Heart left ventricle (tissue), 16 donors: ENCODE measurements at regions not wholly inside any gene's neighbourhood (a gene's known extent, or its start where the extent isn't known, plus 50 kb on each side); places are given as distances from the start of the nearest gene placed in this dataset.

Experiments used
- ATAC-seq, 4 donors: fragments of 200-7000 bp; cut with Tn5 transposase; one replicate each; pipeline ENCODE4 v1.9.1; 2020 to 2022; ENCODE audit warnings: moderate library complexity in 4 of 4, mild to moderate bottlenecking in 3 of 4, moderate number of reproducible peaks in 1 of 4
- DNase-seq, 5 donors: peaks; one replicate each; pipeline ENCODE4 v3.0.0-alpha.2; 2020
- H3K27ac ChIP-seq, 12 donors: fragments of 200-600 bp; sonication (generic) in 4 of 12; one replicate each; pipeline versions ENCODE4 v1.5.0 to v1.8.0; 2016 to 2022; ENCODE audit warnings: mild to moderate bottlenecking in 2 of 12
- H3K27me3 ChIP-seq, 9 donors: fragments of 200-600 bp; sonication (generic) in 2 of 9; one replicate each; pipeline versions ENCODE4 v1.5.1 to v1.8.0; 2016 to 2022; ENCODE audit warnings: mild to moderate bottlenecking in 3 of 9
- H3K36me3 ChIP-seq, 9 donors: fragments of 200-600 bp; sonication (generic) in 2 of 9; one replicate each; pipeline versions ENCODE4 v1.5.0 to v1.8.0; 2018 to 2022; ENCODE audit warnings: mild to moderate bottlenecking in 2 of 9
- H3K4me1 ChIP-seq, 12 donors: fragments of 200-600 bp; sonication (generic) in 4 of 12; one replicate each; pipeline versions ENCODE4 v1.5.0 to v1.8.0; 2016 to 2022; ENCODE audit warnings: mild to moderate bottlenecking in 3 of 12
- H3K4me3 ChIP-seq, 12 donors: fragments of 200-600 bp; sonication (generic) in 4 of 12; one replicate each; pipeline versions ENCODE4 v1.5.0 to v1.8.0; 2017 to 2022; ENCODE audit warnings: mild to moderate bottlenecking in 9 of 12, moderate library complexity in 4 of 12
- H3K9me3 ChIP-seq, 12 donors: fragments of 200-600 bp; sonication (generic) in 4 of 12; one replicate each; pipeline versions ENCODE4 v1.5.0 to v1.8.0; 2016 to 2022; ENCODE audit warnings: mild to moderate bottlenecking in 1 of 12
- POLR2A ChIP-seq, 2 donors: fragments of 450-650 bp; IDR thresholded peaks; one replicate each; pipeline ENCODE4 v1.6.1; 2017; ENCODE audit warnings: antibody characterized with exemption in 2 of 2, mild to moderate bottlenecking in 2 of 2, moderate library complexity in 2 of 2
- WGBS, 4 donors: extraction: QIAGEN DNeasy Blood & Tissue Kit in 2 of 4; methylation state at CpG; one replicate each; pipeline versions ENCODE4 v1.1.5 to v1.1.7; 2013 to 2018; 5-methylcytosine and 5-hydroxymethylcytosine counted together
- intact Hi-C, 10 donors: fragments of 100-400 bp; cut with DNase I; formaldehyde crosslinking; loops; one replicate each; pipeline versions ENCODE4 v1.11.1 to v1.14.2; 2022
- TF ChIP-seq, protein P1 (sequence below), 12 donors: fragments of 200-600 bp; sonication (generic) in 4 of 12; IDR thresholded peaks; one replicate each; pipeline versions ENCODE4 v1.5.0 to v1.8.0; 2018 to 2022; ENCODE audit warnings: antibody characterized with exemption in 12 of 12, mild to moderate bottlenecking in 5 of 12
- donor health status: ischemic (EF 13 %, LVEDD 7.1; RV severe dilation, severe dysfunction).
- donor health status: healthy with polysubstance abuse.
- donor health status: DM: no; HTN: yes; CAD: no.
- donor health status: DM: no; HTN: no; CAD: no.
- donor health status: ischemic (EF 25% LVEDD 6.9; RV normal size, moderate dysfunction).
- donor health status: ischemic (EF 25% LVEDD 5.7; RV mildly dilated, moderate dysfunction).
- donor health status: healthy.
- donor health status: DM: yes; HTN: yes; CAD: no.
- donor health status: ischemic (EF 35%, LVEDD 5.7; RV mildly dilated, moderate dysfunction).
- donor health status: nonischemic (EF 11% LVEDD 7.7; RV severe dilation, severe dysfunction).
- donor health status: DM: yes; HTN: yes; CAD: no.
- donor health status: PGD.
- donor health status: ischemic (EF 29% LVEDD 5.4; RV normal size, mild dysfunction).
- donor health status: nonischemic (EF 23%, LVEDD 6.1; RV moderate dilation, normal function).

DNA sequence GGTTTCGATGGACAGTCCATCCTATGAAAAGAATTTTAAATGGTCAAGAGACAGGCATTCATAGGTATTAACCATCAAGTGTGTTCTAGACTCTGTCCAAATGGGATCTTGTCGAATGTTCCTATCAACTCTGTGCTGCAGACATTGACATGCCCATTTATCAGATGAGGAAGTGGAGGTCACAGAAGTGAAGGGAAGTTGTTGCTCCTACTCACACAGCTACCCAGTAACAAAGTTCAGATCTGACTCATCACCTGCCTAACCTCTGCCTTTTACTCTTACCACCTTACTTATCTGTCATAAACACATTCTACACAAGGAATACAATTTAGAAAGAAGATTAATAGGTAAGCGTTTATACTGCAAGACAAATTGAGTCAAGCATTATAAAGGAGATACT, 426.2 kb upstream of the BRINP1 start:
- intact Hi-C loops, result no loop called here
- Histone ChIP-seq H3K9me3 (peaks cover 0 to 4% (median 0%) of the 10 kb centered on the region in 12 donors), H3K4me3 (no peak overlapping the region), H3K27me3 (no peaks in the 10 kb centered on the region), H3K36me3 (no peaks in the 10 kb centered on the region), H3K27ac (no peak overlapping the region), H3K4me1 (peaks cover 0 to 7% (median 0%) of the 10 kb centered on the region in 12 donors)
- DNase-seq (no peak), ATAC-seq (no peak)
- 81 to 92% (median 83%) methylated on average over 3 of the region's 3 CpGs for WGBS, 4 donors
- no peak for TF ChIP-seq POLR2A (IDR thresholded peaks at IDR 0.05)
- TF ChIP-seq, protein P1, sequence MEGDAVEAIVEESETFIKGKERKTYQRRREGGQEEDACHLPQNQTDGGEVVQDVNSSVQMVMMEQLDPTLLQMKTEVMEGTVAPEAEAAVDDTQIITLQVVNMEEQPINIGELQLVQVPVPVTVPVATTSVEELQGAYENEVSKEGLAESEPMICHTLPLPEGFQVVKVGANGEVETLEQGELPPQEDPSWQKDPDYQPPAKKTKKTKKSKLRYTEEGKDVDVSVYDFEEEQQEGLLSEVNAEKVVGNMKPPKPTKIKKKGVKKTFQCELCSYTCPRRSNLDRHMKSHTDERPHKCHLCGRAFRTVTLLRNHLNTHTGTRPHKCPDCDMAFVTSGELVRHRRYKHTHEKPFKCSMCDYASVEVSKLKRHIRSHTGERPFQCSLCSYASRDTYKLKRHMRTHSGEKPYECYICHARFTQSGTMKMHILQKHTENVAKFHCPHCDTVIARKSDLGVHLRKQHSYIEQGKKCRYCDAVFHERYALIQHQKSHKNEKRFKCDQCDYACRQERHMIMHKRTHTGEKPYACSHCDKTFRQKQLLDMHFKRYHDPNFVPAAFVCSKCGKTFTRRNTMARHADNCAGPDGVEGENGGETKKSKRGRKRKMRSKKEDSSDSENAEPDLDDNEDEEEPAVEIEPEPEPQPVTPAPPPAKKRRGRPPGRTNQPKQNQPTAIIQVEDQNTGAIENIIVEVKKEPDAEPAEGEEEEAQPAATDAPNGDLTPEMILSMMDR (IDR thresholded peaks at IDR 0.05), result no peak

- peaks cover 0 to 7% (median 0%) of the 10 kb centered on the region in 12 donors for H3K4me1 ChIP-seq
- ATAC-seq (no peak), DNase-seq (no peak)
- H3K36me3 ChIP-seq, result no peaks in the 10 kb centered on the region
- intact Hi-C loops, result no loop called here
- 74 to 83% (median 80%) methylated on average over 6 of the region's 6 CpGs for WGBS, 4 donors
- no peak for TF ChIP-seq POLR2A (IDR thresholded peaks at IDR 0.05)
- TF ChIP-seq, protein P1 (IDR thresholded peaks at IDR 0.05), result no peak
- peaks cover 0 to 4% (median 0%) of the 10 kb centered on the region in 12 donors for H3K9me3 ChIP-seq
- H3K4me3 ChIP-seq, result no peak overlapping the region
- no peak overlapping the region for H3K27ac ChIP-seq
- no peaks in the 10 kb centered on the region for H3K27me3 ChIP-seq
Observed at GRCh38 chr9:119794836-119795235, 425.6 kb upstream of the BRINP1 start.

DNA sequence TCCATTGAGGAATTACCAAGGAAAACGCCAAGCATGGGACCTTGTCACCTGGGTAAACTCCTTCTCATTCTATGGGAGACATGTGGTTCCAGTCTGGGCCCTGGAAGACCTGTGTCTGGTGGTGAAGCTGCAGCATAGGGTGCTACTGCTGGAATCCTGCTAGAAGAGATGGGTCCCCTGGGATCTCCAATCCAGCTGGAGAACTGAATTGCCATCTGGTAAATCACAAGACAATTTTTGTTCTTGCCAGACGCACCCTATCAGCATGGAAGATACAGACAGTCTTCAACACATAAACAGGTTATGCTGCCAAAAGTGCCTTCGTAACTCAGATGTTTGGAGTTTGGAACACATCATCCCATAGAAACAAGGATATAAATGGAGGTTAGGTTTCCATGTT, 424.0 kb upstream of the BRINP1 start:
- TF ChIP-seq POLR2A (IDR thresholded peaks at IDR 0.05), result no peak
- TF ChIP-seq, protein P1 (IDR thresholded peaks at IDR 0.05), result no peak
- ATAC-seq (no peak), DNase-seq (peak in 1 of 5 donors; percentile 9)

GRCh38 chr9:119792242-119792641, 423.0 kb upstream of the BRINP1 start:
- Histone ChIP-seq H3K27me3 (peaks cover 0 to 4% (median 0%) of the 10 kb centered on the region in 9 donors), H3K27ac (no peak overlapping the region), H3K36me3 (no peaks in the 10 kb centered on the region), H3K9me3 (no peaks in the 10 kb centered on the region), H3K4me3 (no peak overlapping the region), H3K4me1 (peaks cover 0 to 7% (median 0%) of the 10 kb centered on the region in 12 donors)
- DNase-seq (no peak), ATAC-seq (no peak)
- intact Hi-C loops, result no loop called here
- TF ChIP-seq POLR2A (IDR thresholded peaks at IDR 0.05), result no peak
- TF ChIP-seq, protein P1 (IDR thresholded peaks at IDR 0.05), result no peak
- WGBS, 4 donors, result 61 to 74% (median 68%) methylated on average over 3 of the region's 3 CpGs

More for the DNA sequence above, 424.0 kb upstream of the BRINP1 start:
- H3K4me3 ChIP-seq, result no peak overlapping the region
- peaks cover 0 to 7% (median 0%) of the 10 kb centered on the region in 12 donors for H3K4me1 ChIP-seq
- H3K27me3 ChIP-seq, result no peaks in the 10 kb centered on the region
- no peaks in the 10 kb centered on the region for H3K36me3 ChIP-seq
- H3K27ac ChIP-seq, result no peak overlapping the region
- no peaks in the 10 kb centered on the region for H3K9me3 ChIP-seq
- intact Hi-C loops, result no loop called here
- 47 to 54% (median 51%) methylated on average over 3 of the region's 3 CpGs for WGBS, 4 donors
